ENCODE measurements at regions not wholly inside any gene's neighbourhood (a gene's known extent, or its start where the extent isn't known, plus 50 kb on each side); places are given as distances from the start of the nearest gene placed in this dataset.

- no peak for TF ChIP-seq HNF1A (IDR thresholded peaks at IDR 0.05; ENCODE audit: low read depth)
- TF ChIP-seq HNF1A (CRISPR knock-in tag; IDR thresholded peaks at IDR 0.05; ENCODE audit: borderline replicate concordance), result no peak
- no peak for TF ChIP-seq KMT2A (CRISPR knock-in tag; IDR thresholded peaks at IDR 0.05)
- TF ChIP-seq ZFP1 (CRISPR knock-in tag; IDR thresholded peaks at IDR 0.05), result no peak
- TF ChIP-seq REST (IDR thresholded peaks at IDR 0.05; ENCODE audit: borderline replicate concordance in 1 of 2, low read depth in 1 of 2, low read length in 2 of 2), result no peak
- TF ChIP-seq ZNF10 (CRISPR knock-in tag; IDR thresholded peaks at IDR 0.05; ENCODE audit: borderline replicate concordance, low read depth), result no peak
- no peak for TF ChIP-seq ZNF414 (CRISPR knock-in tag; IDR thresholded peaks at IDR 0.05)
- no peak for TF ChIP-seq RAD21 (CRISPR knock-in tag; IDR thresholded peaks at IDR 0.05)
- no peak for TF ChIP-seq ZNF614 (CRISPR knock-in tag; IDR thresholded peaks at IDR 0.05; ENCODE audit: borderline replicate concordance)
Observed at GRCh38 chr3:78177780-78178179, 1137.9 kb downstream of the ROBO2 start (continued).
